NCI-H1417 (cell line): ENCODE measurements at regions not wholly inside any gene's neighbourhood (a gene's known extent, or its start where the extent isn't known, plus 50 kb on each side); places are given as distances from the start of the nearest gene placed in this dataset.

Experiments
- DNase-seq, 3 experiments: peaks; one replicate each; lab custom pipeline; 2025; lab: John Stamatoyannopoulos, UW

DNA sequence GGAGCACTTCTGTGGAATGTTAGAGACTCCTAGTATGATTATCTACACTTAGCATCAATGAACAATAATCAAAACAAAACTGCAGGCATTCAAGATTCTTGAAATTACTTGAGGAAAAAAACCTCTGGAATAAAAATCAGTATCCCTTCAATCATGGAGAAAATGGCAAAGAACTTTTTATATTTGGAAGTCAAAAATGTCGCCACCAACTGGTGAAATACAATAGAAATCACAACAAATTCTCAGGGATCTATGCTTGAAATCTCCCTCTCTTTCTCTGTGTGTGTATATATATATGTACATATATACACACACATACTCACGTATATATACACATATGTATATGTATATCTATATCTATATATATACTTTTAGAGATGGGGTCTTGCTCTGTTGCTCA lies 378.9 kb upstream of the ALCAM start:
- no peak for DNase-seq

DNA sequence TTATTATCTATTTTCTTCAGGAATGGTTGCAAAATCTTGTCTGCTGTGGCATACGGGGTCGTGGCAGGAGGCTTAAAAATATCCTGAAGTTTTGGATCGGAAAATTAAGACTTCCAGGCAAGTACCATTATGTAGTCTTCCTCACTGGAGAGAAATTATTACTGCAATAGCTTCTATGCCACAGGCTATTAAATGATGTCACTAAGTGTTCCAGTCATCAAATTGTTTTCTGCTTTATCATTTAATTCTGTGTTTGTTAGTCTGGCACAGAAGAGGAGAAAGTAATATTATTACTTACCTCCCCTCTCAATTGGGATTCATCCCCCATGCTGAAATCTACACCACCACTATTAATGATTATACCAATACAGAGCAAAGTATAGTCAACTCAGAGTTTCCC lies 378.2 kb upstream of the ALCAM start:
- no peak for DNase-seq

DNA sequence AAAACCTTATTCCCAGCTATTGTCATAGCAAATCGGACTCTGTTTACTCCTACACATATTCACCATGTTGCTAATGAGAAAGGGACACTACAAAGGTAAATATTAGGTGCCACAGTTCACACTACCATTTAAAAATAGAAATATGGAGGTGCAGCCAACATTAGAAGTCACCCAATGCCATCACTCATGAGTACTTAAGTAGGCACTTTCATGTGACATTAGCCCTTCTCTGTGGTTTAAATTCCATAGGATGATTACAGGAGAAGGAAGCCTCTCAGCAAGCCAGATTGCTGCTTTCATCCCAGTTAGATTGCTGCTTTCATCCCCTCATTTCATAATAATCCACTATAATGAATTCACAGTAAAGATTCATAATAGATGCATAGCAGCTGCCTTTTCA lies 376.8 kb upstream of the ALCAM start:
- DNase-seq, result peak in 1 of 3 experiments; percentile 15

DNA sequence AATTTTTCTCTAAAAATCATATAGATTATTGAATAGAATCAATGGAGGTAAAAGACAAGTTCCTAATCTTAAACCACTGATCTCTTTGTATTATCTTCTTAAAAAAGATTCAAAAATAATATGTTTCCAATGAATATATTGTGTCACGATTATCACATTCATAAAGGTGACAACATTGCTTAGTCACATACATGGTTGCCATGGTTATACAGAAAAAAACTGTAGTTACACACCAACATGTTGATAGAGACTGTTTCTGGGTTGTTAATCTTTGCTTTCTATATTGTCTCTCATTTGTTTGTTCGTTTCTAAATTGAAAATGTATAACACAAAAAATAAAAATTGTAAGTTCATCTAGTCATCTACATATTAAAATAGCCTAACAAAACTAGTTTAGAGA lies 376.0 kb upstream of the ALCAM start:
- no peak for DNase-seq

DNA sequence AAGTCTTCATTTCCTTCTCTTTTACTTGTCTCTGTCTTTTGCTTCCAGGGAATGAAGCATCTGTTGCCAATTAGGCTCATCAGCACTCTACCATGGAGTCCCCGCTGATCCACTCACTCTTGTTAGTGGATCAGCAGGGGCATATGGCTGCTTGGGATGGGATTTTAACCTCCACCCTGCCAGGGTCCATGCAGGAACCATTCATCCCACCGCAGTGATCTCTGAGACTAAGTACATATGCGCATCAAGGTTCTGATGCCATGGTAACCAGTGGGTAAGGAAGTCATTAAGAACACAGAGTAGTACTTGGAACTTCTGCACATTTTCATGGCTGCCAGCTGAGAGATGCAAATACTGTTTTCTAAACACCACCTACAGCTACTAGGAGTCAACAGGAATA lies 374.0 kb upstream of the ALCAM start:
- no peak for DNase-seq

DNA sequence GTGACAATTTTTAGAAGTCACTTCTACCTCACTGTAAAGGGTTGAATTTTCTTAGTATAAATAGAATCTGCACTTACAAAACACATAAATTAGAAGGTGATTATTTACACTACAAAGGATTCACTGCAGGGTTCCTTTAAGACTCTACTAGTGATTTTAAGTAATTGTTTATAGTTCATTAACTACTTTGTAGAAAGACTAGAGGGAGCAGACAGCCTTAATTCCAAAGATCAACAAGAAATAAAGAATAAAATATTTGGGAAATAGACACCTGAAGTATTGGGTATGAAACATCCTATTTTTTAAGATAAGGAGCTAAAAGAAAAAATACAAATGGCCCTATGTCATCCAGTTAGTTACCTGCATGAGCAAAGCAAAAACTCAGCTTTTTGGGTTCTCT lies 360.5 kb upstream of the ALCAM start:
- DNase-seq, result peak in 1 of 3 experiments; percentile 45

DNA sequence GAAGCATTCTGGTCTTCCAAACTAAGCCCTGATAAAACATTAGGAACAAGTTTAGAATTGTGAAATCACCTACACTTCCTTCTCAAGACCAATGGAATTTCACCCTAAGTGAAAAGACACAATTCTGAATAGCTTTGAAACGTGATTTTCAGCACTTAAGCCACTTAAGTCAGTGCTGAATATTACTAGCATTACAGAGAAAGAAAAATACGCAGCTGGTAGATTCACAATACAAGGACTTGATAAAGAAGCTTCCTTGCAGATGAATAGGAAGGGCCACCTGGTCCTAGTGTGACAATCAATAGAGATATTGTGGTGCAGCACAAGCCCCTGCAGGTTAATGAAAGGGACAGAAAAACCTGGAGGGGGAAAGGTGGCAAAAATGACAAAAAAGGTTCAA lies 353.1 kb upstream of the ALCAM start:
- no peak for DNase-seq

DNA sequence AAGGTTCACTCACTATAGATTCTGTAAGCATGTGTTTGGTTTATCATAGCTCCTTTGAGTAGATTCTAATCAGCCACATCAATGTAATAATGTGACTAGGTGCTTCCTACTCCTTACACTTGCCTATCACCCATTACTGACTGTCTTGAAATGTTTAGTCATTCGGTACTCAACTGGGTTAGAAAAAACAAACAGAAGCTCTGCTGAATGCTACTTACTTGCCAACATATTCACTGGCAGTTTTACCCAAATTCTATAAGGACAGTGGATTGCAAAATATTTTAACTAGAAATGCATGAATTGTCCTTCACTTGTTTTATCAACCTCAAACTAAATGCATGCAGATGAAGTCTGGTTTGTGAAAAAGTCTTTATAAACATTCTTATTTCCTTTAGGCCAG lies 352.1 kb upstream of the ALCAM start:
- DNase-seq, result no peak

DNA sequence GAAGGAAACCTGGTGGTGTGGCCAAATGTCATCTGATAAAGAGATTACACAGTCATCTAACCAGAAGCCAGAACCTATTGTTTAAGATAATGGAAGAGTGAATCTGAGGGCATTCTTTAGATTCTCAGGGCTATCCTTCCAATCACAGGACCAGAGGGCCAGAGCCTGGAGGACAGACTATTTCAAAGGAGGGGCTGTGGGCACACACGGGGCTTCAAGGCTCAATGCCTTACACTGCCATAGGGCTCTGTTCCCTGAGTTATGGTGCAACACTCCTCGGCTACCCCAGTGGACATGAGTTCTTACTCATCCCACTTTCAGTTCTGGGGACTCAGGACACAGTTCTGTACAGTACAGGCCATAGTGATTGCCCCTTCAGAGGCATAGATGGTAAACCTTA lies 343.9 kb upstream of the ALCAM start:
- no peak for DNase-seq

DNA sequence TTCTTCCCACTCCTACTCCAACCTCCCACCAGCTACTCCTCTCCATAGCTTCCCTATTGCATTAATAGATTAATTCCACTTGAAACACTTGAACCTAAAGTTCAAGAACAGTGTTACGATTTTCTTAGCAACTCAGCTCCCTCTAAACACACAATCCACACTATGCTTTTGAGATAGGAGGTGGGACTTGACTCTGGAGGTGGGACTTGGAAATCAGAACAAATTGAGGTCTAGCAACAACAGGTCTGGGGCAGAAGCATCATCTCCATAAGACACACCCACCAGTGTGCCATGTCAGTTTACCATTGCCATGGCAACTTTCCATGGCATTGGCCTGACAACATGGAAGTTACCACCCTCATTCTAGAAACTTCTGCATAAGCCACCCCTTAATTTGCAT lies 336.5 kb upstream of the ALCAM start:
- DNase-seq, result peak in 1 of 3 experiments; percentile 59

DNA sequence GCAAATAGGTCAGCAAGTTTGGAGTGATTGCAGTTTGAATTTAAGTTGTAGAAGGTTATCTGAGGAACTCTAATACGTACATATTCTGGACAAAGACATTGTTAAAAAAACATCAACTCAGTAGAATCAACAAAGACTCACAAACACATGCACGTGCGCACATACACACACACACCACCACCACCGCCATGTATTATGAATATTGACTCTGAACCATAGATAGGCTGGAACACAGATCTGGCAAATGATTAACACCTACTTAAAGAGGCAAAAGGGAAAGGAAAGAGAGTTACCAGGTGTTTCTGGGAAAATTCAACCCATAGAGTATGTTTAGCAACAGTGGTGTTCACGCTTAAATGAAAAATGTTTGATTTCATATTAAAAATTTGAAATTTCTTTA lies 334.2 kb upstream of the ALCAM start:
- no peak for DNase-seq

DNA sequence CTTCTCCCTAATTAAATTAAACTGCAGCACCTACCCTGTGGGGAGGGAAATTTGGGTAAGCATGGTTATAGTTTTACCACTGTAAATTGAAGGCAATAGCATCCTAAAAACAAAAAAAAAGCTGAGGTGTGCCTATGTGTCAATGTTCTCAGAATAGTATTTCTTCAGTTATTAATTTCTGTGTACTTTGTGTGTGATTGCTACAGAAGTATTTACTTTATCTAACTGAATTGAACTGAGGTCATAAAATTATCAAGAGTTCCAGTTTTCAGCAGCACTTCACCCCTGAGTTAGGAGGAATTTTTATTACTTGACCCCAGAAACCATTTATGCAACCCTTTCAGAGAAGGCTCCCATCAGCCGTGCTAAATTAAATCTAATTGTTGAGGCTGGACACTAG lies 333.6 kb upstream of the ALCAM start:
- DNase-seq, result no peak

DNA sequence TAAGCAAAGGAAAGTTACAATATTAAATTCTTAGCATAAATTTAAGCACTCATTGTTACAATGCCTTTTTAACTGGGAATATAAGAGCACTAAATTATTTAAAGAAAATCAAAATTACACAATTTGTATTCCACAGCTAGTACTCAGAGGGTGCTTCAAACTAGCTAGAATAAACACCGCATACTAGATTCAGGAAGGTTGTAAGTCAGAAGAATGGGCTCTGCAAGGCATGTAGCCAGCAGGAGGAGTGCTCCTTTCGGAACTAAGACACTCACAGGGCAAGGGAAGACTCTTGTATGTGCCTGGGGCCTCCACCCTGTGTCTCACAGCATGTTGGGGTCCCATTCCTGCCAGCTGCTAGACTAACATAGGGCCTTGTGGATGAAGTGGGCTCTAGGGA lies 327.7 kb upstream of the ALCAM start:
- no peak for DNase-seq

DNA sequence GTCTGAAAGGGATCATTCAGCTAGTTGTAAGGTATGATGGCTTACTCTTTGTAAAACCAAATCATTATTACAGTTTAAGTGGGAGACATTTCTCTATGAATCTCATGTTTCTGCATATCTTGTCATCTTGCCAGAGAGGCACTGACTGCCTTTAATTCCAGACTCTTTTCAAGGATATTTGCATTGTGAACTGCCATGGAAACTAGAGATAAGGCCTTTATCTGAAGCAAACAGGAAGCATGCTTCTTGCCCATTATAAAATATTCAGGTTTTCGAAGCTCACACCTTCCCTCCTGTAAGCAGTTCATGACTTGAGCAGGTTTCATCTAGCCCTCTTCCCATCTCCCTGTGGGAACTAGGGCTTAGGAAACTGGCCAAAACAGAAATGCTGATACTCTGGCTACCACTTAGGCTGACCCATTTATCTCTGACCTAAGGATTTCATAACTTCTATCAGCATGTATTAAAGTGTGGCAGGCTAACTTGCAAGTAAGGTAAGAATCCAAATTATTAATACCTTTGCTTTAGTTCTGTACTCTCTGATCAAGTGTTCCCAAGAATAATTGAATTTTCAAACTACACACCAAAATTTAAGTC lies 326.6 kb upstream of the ALCAM start:
- DNase-seq, result no peak

DNA sequence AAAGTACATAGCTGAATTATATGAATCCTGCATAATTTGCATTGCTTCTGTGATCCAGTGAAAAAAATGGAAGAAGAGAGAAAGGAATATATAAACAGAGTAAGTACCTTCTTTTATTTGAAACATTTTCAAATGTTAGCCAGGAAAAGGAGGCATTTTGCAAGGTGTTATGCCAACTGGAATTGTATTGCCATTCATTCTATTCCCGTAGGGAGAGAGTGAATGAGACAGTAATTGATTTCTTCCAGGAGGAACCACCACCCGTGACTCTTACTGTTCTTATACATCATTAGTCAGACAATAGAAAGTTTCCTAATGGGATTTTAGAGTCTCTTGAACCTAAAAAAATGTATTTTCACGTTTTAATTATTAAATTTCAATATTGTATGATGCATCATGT lies 324.1 kb upstream of the ALCAM start:
- DNase-seq, result peak in 1 of 3 experiments; percentile 5

DNA sequence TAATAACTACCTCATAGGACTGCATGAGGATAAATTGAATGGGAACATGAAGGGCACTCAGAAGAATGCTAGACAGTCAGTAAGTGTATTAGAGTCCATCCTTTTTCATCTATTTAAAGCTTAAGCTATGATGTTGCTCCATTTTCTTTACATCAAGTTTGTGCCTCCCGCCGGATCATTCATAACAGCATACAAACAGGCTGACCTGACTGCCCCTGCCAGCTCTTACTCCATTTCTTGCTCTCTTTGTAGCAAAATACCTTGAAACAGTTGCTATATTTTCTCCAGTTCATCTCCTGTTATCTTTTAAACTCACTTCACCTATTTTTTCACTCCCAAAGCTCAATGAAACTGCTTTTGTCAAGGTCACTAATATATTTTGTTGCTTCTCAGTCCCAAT lies 315.6 kb upstream of the ALCAM start:
- no peak for DNase-seq

DNA sequence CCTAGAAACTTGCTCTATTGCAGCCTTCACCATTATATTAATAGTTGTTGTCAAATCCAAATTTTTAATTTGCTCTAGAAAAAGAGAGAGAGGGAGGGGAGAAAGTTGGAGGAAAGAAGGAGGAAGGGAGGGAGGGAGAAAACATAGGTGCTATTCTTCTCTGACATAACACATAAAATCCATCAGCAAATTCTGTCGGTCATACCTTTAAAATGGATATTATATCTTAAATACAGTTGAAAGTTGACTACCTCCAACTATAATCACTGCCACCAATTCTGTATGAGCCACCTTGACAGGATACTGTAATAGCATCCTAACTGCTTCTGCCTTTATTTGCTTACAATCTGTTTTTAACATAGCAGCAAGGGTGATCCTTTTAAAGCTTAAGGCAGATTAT lies 314.7 kb upstream of the ALCAM start:
- DNase-seq, result no peak

DNA sequence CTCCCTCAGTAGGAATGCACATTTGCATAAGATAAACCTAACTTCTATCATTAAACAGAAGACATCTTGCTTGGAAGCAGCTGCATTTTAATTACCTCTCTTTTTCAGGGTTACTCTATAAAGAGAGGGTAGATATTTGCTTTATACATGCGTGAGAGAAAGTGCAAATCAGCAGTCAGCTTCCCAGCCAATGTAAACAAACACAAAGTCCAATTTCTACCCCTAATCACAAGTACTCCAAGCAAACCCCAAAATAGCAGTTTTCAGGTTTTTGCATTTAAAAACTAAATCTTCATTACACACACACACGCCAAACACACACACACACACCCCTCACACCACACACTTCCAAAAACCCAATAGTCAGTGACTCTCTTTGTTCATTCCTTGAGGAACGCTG lies 303.9 kb upstream of the ALCAM start:
- DNase-seq, result peak in 1 of 3 experiments; percentile 41

DNA sequence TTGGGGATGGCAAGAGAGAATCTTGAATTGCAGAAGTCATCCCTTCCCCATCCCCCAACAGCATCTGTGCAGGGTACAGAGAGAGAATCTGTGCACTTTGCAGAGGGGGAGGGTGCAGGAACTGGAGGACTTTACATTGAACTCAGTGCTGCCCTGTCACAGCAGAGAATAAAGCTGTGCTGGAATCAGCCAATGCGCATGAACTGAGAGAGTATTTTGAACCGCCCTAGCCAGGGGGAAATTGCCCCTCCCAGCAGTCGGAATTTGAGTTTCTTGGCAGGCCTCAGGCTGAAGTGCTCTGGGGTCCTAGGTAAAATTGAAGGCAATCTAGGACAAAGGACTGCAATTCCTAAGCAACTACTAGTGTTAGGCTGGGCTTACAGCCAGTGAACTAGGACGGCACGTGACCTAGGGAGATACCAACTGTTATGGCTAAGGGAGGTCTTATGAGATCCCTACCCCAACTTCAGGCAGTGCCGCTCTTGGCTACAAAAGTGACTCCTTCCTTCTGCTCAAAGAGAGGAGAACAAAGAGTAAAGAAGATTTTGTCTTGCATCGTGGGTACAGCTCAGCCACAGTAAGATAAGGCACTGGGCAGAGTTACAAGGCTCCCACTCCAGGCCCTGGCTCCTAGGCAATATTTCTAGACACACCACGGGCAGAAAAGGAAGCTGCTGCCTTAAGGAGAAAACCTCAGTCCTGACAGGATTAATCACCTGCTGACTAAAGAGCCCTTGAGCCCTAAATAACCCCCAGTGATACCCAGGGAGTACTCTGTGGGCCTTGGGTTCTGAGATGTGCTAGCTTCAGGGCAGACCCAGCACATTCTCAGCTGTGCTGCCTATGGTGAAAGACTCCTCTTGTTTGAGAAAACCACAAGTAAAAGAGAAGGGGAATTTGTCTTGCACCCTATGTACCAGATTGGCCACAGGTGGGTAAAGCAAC lies 300.5 kb upstream of the ALCAM start:
- DNase-seq, result no peak

DNA sequence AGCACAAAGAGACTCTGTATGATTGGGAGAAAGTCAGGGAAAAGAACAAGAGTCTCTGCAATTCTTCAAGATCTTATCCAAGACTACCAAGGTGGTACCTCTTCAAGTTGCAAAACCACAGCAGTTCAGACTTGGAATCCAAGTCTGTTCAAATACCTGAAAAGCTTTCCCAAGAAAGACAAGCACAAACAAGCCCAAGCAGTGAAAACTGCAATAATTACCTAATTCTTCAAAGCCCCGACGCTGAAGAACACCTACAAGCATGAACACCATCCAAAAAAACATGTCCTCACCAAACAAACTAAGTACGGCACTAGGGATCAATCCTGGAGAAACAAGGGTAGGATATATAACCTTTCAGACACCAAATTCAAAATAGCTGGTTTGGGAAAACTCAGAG lies 299.3 kb upstream of the ALCAM start:
- no peak for DNase-seq

DNA sequence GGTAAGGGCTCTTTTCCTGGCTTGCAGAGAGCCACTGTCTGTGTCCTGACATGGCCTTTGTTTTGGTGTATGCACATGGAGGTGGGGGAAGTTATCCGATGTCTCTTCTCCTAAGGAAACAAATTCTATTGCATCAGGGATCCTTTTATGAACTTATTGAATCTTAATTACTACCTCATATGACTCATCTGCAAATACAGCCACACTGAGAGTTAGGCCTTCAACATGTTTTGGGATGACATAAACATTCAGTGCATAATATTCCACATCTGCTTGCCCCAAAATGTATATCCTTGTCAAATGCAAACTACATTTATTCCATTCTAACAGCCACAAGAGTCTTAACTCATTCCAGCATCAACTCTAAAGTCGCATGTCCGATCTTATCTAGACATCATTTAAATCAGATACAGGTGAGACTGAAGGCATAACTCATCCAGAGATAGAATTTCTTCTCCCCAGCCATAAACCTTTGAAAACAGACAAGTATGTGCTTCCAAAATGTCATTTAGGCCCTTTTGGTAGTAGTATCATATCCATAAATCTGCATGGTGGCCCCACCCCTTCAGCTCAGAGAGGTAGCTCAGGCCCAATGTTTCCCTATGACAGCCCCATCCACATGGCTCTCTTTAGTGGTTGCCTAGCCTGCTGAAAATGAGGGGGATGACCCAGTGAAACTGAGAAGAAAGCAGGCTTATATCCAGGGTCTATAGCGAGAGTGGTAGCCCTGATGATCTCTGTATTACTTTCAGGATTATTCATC lies 289.5 kb upstream of the ALCAM start:
- DNase-seq, result no peak

DNA sequence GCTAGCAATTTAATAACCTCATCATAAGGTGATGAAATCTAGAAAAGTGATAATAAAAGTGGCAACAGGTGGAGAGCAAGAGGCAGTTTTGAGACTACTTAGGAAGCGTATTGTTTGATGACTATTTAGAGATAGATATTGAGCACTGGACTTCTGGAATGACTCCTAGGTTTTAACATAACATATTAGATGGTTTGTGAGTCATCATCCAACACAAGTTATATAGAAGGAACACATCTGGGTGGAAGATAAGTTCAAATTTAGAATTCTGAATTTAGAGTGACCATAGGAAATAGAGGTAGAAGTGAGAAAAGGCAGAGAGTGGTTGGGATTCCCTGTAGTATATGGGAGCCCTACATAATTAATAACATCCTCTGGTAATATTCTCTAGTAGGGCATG lies 282.8 kb upstream of the ALCAM start:
- no peak for DNase-seq

DNA sequence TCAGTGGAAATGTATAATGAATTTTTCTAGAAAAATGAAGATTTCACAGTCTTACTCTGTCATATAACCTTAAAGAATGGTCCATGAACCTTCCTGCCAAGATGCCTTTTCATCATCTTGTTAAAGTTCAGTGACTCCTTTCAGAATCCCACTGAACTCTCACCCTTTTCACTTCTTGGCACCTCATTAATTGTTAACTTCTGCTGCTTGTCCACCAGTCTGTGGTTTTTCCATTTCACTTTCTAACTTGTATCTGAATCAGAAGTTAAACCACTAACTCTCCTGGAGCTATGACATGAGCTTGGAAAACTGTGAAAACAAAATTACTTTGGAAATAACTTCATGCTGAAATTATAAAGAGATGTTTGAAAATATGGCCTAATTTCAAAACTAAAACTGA lies 281.2 kb upstream of the ALCAM start:
- DNase-seq, result no peak
